Central memory CD8-positive, alpha-beta T cell (primary cell): ENCODE measurements at regions not wholly inside any gene's neighbourhood (a gene's known extent, or its start where the extent isn't known, plus 50 kb on each side); places are given as distances from the start of the nearest gene placed in this dataset.
"Not testable (repeated sequence)": the region's sequence is repeated elsewhere in the genome, so short reads cannot be mapped to it uniquely, and the experiment has no call there.

ENCODE experiments used
- ATAC-seq: fragments of 150-1000 bp; cut with Tn5 transposase; replicated peaks from 2 replicates; pipeline ENCODE4 v1.10.0; 2022; ENCODE audit warnings: mild to moderate bottlenecking, moderate FRiP score, moderate number of reproducible peaks; ENCODE audit not compliant: poor library complexity, severe bottlenecking; ENCODE audit errors: extremely low read depth
- DNase-seq, 2 donors: peaks; one replicate each; pipeline ENCODE4 v3.0.0; 2021; ENCODE audit warnings: low spot score in 2 of 2
- H3K27ac Mint-ChIP-seq: one replicate; pipeline ENCODE4 v1.8.0; 2022; ENCODE audit warnings: low read depth, mild to moderate bottlenecking, moderate library complexity, mixed read lengths
- H3K27me3 Mint-ChIP-seq: one replicate; pipeline ENCODE4 v1.8.0; 2022; ENCODE audit warnings: mixed read lengths
- H3K36me3 Mint-ChIP-seq: one replicate; pipeline ENCODE4 v1.8.0; 2022; ENCODE audit warnings: mild to moderate bottlenecking, moderate library complexity, mixed read lengths; ENCODE audit not compliant: insufficient read depth
- H3K4me1 Mint-ChIP-seq: one replicate; pipeline ENCODE4 v1.8.0; 2022; ENCODE audit warnings: mixed read lengths
- H3K4me3 Mint-ChIP-seq: one replicate; pipeline ENCODE4 v1.8.0; 2022; ENCODE audit warnings: mild to moderate bottlenecking, moderate library complexity, mixed read lengths
- H3K9me3 Mint-ChIP-seq: one replicate; pipeline ENCODE4 v1.8.0; 2022; ENCODE audit warnings: mixed read lengths

DNA sequence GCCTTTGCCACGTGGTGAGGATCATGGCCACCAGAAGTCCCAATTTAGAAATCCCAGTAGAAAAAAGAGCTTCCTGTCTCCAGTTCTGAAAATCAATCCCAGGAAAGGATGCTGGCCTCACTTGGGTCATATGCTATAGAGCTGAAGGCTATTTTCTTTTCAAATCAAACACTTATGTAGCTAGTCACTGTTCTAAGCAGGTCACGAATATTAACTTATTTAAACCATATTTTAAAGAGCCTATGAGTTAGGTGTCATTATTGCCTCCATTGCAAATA, 97.5 kb downstream of the VCPKMT start:
- ATAC-seq: no peak
- H3K27ac Mint-ChIP-seq: no peak overlapping the region
- DNase-seq: no peak
- no peaks in the 10 kb centered on the region for H3K27me3 Mint-ChIP-seq
- peaks cover 26% of the 10 kb centered on the region for H3K4me1 Mint-ChIP-seq
- H3K4me3 Mint-ChIP-seq: no peak overlapping the region
- H3K36me3 Mint-ChIP-seq: peaks cover 1% of the 10 kb centered on the region
- H3K9me3 Mint-ChIP-seq: no peaks in the 10 kb centered on the region

DNA sequence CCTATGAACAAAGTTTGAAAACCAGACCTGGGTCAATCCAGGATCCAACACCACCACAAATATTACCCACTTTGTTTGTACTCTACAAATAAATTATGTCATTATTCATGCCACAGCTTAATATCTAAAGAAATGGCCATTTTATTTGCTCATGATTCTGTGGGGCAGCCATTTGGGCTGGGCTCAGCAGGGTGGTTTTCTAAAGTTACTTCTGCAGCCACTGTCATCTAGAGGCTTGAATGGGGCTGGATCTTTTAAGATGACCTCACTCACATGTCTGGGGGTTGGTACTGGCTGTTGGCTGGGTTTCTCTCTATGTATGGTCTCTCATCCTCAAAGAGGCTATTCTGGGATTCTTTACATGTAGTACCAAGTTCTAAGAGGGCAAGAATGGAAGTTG, 96.2 kb downstream of the VCPKMT start:
- Mint-ChIP-seq H3K27ac (no peak overlapping the region), H3K4me1 (peaks cover 26% of the 10 kb centered on the region), H3K27me3 (no peaks in the 10 kb centered on the region), H3K36me3 (peaks cover 1% of the 10 kb centered on the region), H3K4me3 (no peak overlapping the region), H3K9me3 (no peaks in the 10 kb centered on the region)
- ATAC-seq (no peak), DNase-seq (no peak)

DNA sequence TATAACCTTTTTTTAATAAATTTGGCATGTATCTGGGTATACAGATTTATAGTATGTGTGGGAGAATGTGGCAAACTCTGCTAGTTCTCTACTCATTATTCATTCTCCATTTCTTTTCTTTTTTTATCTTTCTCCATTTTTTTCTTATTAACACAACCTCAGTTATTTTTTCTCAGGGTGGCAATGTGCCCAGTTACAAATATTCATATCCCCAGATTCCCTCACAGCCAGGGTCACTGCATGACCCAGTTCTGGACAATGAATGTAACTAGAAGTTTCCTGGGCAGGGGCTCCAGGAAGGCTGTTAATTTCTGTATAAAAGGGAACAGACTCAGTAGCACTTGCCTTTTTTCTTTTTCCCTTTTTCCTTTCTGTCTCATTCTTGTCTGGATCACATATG, 95.6 kb downstream of the VCPKMT start:
- DNase-seq (no peak), ATAC-seq (no peak)
- Mint-ChIP-seq H3K36me3 (peaks cover 1% of the 10 kb centered on the region), H3K27ac (peak overlapping the region; percentile 77), H3K4me1 (peaks cover 25% of the 10 kb centered on the region), H3K4me3 (peak overlapping the region; percentile 54), H3K9me3 (no peaks in the 10 kb centered on the region), H3K27me3 (no peaks in the 10 kb centered on the region)

DNA sequence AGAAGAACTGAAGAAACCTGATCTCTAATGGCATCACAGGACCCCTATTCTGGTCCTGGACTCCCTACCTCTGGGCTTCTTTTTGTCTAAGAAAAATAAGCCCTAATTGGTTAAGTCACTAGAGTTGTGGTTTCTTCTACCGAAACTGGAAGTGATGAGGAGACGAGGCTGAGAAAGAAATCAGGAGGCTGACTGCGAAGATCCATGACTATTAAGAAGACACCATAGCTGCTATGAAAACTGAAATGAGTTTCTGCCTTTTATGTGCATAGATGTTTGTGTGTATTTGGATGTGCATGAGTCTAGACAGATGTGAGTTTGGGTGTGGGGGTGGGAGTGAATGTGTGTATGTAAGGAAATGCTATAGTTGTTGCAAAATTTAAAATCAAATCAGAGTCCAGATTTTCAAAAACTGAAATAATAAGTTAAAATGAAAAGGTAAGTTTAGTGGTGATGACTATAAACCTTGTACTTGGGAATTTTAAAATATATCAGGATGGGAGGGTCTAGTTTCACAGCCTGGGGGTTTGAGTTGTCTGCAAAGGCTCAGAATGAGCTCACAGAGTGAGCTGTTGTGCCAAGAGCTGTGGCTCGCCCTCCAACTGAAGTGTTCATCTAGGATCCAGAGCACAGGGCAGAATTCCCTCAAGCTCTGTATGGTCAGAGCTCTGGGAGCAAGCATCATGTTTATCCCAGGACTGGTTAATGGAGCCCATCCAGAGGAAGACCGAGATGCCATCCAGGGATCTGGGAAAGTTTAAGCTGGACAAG, 94.9 kb downstream of the VCPKMT start:
- no peaks in the 10 kb centered on the region for H3K27me3 Mint-ChIP-seq
- H3K4me3 Mint-ChIP-seq: peak overlapping the region; percentile 54
- peaks cover 1% of the 10 kb centered on the region for H3K36me3 Mint-ChIP-seq
- no peak for DNase-seq
- H3K4me1 Mint-ChIP-seq: peaks cover 19% of the 10 kb centered on the region
- no peaks in the 10 kb centered on the region for H3K9me3 Mint-ChIP-seq
- peak overlapping the region; percentile 77 for H3K27ac Mint-ChIP-seq
- no peak for ATAC-seq

DNA sequence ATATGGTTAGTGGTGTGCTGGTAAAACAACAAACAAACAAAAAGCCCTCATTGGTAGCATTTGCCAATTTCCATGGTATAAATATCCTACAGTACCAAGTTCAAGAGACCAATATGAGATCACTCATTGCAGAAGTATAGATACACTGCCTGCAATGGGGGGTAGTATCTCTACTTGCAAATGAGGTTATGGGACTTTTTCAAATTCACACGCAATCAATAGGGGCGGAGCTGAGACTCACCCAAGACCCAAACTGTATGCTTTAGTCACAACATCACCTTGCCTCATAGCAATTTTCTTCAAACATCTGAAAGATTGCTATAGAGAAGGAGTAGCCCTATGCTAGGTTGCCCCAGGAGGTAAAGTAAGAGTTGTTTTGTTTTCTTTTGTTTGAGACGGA, 93.7 kb downstream of the VCPKMT start:
- DNase-seq (no peak), ATAC-seq (no peak)
- Mint-ChIP-seq H3K27ac (no peak overlapping the region), H3K27me3 (no peaks in the 10 kb centered on the region), H3K9me3 (no peaks in the 10 kb centered on the region), H3K36me3 (no peaks in the 10 kb centered on the region), H3K4me3 (no peak overlapping the region), H3K4me1 (peaks cover 17% of the 10 kb centered on the region)

DNA sequence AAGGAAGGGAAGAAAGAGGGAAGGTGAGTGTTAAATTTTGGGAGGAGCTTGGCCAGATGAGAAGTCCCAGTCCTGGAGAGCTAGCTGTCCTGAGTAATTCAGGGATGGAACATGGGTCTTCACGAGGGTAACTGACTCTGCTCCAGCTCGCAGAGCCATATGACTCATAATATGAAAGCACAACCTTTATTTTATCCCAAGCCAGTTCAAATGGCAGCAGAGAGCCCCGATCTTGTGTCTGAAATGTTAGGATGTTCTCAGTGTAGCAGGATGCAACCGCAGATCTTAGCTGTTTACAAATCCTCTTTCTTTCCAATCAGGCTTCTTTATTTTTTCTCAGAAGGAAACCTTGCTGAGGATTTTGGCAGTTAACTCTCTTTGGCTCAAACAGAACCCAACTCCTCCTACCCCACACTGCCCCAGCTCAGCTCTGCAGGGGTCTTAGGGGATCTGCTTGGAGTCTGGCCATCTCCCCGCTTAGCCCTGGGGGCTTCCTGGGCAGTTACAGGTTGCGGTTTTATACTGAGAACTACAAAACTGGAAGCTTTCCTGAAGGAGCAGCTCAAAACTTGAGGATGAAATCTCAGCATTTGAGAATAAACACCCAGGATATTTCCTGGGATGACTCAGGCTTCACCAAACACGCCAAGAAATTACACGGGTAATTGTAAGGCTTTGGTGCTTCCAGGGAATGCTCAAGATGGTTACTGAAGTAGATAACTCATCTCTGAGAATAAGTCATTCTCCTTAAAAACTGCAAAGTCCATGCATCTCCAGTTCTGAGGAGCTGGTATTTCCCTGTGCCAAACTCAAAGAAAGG, 92.5 kb downstream of the VCPKMT start:
- no peak for ATAC-seq
- peaks cover 21% of the 10 kb centered on the region for H3K4me1 Mint-ChIP-seq

DNA sequence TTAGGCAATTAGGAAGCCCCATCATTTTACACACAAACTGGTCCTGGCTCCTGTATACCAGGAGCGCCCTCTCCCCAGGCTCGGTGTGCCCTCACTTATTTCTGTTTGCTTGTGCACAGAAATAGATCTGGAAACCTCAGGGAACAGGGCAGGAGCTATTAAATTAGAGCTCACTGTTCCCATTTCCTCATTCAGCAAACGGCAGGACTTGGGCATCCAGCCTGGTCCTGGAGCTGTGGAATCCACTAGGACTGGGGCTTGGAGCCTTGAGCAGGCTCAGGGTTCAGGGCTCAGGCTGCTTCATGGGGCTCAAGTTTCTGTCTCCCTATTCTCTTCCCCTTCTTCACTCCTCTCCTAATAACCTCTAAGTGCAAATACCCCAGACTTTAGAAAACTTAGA, 91.3 kb downstream of the VCPKMT start:
- Mint-ChIP-seq H3K27me3 (no peaks in the 10 kb centered on the region), H3K36me3 (peaks cover 6% of the 10 kb centered on the region), H3K4me3 (no peak overlapping the region), H3K27ac (no peak overlapping the region), H3K9me3 (no peaks in the 10 kb centered on the region), H3K4me1 (peaks cover 22% of the 10 kb centered on the region)
- ATAC-seq (no peak), DNase-seq (no peak)

More for the DNA sequence above, 92.5 kb downstream of the VCPKMT start:
- peaks cover 3% of the 10 kb centered on the region for H3K36me3 Mint-ChIP-seq
- H3K27ac Mint-ChIP-seq: no peak overlapping the region
- H3K9me3 Mint-ChIP-seq: no peaks in the 10 kb centered on the region
- H3K4me3 Mint-ChIP-seq: no peak overlapping the region
- no peak for DNase-seq
- no peaks in the 10 kb centered on the region for H3K27me3 Mint-ChIP-seq

DNA sequence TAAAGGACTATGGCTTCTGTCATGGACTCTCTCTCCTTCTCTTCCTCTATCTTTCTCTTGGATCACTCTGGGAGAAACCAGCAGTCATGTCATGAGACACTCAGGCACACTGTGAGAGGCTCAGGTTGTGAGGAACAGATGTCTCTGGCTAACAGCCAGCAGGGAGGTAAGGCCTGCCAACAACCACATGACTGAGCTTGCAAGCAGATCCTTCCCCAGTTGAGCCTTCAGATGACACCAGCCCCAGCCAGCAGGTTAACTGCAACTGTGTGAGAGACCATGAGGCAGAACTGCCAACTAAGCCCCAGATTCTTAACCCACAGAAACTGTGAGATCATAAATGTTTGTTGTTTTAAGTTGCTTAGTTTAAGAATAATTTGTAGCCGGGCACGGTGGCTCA, 90.6 kb downstream of the VCPKMT start:
- Mint-ChIP-seq H3K4me3 (no peak overlapping the region), H3K27me3 (no peaks in the 10 kb centered on the region), H3K36me3 (peaks cover 6% of the 10 kb centered on the region), H3K4me1 (peaks cover 17% of the 10 kb centered on the region), H3K27ac (no peak overlapping the region), H3K9me3 (no peaks in the 10 kb centered on the region)
- DNase-seq (no peak), ATAC-seq (no peak)

DNA sequence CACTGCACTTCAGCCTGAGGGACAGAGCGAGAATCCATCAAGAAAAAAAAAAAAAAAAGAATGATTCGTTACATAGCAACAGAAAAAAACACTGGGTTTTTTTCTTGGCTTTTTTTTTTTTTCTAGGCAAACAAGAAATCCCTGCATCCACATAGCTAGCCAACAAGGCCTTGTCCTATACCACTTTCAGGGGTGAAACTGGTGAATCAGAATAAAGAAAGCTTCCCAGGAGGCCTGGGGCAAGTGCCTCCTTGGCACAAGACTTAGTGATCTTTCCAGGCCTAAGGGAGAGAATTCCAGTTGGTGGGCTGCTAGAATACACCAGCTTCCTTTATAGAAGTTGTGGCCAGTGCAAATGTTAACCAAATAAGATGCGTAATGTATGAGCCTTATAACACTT, 90.0 kb downstream of the VCPKMT start:
- no peak for ATAC-seq
- Mint-ChIP-seq H3K4me3 (no peak overlapping the region), H3K27ac (no peak overlapping the region), H3K4me1 (peaks cover 11% of the 10 kb centered on the region), H3K27me3 (no peaks in the 10 kb centered on the region), H3K36me3 (peaks cover 6% of the 10 kb centered on the region), H3K9me3 (no peaks in the 10 kb centered on the region)
- no peak for DNase-seq

DNA sequence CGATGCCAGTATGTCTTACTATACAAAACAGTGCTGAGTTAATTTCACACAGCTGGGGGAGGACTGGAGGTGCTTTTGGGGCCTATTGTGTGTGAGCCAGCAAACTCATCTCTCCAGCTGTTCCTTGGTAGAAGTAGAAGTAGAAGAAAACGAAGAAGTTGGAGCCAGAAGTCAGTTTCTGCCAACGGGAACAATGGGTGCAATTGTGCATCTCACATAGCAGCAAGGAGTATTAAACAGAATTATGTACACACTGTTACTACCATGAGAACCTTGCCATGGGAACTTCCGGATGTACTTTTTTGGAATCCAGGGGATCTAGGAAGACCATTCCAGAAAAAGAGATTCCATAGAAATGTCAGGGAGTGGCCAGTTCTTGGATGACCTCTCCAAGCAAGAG, 88.6 kb downstream of the VCPKMT start:
- H3K27ac Mint-ChIP-seq: no peak overlapping the region
- H3K36me3 Mint-ChIP-seq: peaks cover 7% of the 10 kb centered on the region
- H3K27me3 Mint-ChIP-seq: no peaks in the 10 kb centered on the region
- no peaks in the 10 kb centered on the region for H3K9me3 Mint-ChIP-seq
- DNase-seq (no peak), ATAC-seq (no peak)
- peaks cover 5% of the 10 kb centered on the region for H3K4me1 Mint-ChIP-seq
- H3K4me3 Mint-ChIP-seq: no peak overlapping the region

DNA sequence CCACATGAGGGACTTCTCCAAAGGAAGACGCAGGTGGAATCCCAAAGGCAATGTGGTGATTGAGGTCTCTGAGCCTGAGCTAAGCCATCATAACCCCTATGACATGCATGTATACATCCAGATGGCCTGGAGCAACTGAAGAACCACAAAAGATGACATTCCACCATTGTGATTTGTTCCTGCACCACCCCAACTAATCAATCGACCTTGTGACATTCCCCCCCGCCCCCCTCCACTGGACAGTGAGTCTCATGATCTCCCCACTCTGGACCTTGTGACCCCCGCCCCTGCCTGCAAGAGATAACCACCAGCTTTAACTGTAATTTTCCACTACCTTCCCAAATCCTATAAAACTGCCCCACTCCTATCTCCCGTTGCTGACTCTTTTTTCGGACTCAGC, 87.9 kb downstream of the VCPKMT start:
- H3K36me3 Mint-ChIP-seq: peaks cover 9% of the 10 kb centered on the region
- H3K27ac Mint-ChIP-seq: no peak overlapping the region
- no peaks in the 10 kb centered on the region for H3K27me3 Mint-ChIP-seq

DNA sequence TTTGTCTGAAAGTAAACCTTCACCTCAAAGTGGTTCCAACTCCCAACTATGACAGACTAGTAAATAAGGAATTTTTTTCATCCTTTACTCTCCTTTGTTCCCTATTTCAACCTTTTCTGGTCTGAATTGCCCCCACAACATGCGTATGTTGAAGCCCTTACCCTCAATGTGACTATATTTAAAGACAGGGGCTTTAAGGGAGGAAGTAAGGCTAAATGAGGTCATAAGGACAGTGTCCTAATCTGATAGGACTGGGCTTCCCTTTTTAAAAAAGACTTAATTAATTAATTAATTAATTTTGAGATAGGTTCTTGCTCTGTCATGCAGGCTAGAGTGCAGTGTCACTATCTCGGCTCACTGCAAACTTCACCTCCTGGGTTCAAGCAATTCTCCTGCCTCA, 86.3 kb downstream of the VCPKMT start:
- Mint-ChIP-seq H3K4me1 (peaks cover 13% of the 10 kb centered on the region), H3K27ac (peak overlapping the region; percentile 19), H3K27me3 (no peaks in the 10 kb centered on the region), H3K36me3 (peaks cover 9% of the 10 kb centered on the region), H3K4me3 (no peak overlapping the region), H3K9me3 (no peaks in the 10 kb centered on the region)
- no peak for ATAC-seq
- DNase-seq: no peak

More for the DNA sequence above, 87.9 kb downstream of the VCPKMT start:
- Mint-ChIP-seq H3K9me3 (no peaks in the 10 kb centered on the region), H3K4me1 (peaks cover 5% of the 10 kb centered on the region), H3K4me3 (no peak overlapping the region)
- DNase-seq (no peak), ATAC-seq (no peak)

DNA sequence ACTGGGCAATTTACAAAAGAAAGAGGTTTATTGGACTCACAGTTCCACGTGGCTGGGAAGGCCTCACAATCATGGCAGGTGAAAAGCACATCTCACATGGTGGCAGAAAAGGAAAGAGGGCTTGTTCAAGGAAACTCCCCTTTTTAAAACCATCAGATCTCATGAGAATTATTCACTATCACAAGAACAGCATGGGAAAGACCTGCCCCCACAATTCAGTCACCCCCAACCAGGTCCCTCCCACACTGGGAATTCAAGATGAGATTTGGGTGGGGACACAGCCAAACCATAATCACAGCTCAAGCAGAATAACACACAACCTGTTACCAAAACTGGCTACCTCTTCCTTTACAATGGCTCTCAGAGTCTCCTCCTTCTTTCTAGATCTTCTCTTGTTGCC, 85.5 kb downstream of the VCPKMT start:
- H3K27me3 Mint-ChIP-seq, ATAC-seq, H3K27ac Mint-ChIP-seq: not testable (repeated sequence)

More for the DNA sequence above, 85.5 kb downstream of the VCPKMT start:
- DNase-seq, H3K9me3 Mint-ChIP-seq, H3K4me3 Mint-ChIP-seq: not testable (repeated sequence)
- H3K36me3 Mint-ChIP-seq: peaks cover 10% of the 10 kb centered on the region
- peaks cover 13% of the 10 kb centered on the region for H3K4me1 Mint-ChIP-seq
